Breast epithelium (tissue), 4 donors: ENCODE measurements at regions not wholly inside any gene's neighbourhood (a gene's known extent, or its start where the extent isn't known, plus 50 kb on each side); places are given as distances from the start of the nearest gene placed in this dataset.

Experiments used
- DNase-seq, 2 donors: peaks; one replicate each; pipeline ENCODE4 v3.0.0-alpha.2; 2019; ENCODE audit warnings: low spot score in 2 of 2
- H3K27ac ChIP-seq, 2 donors: fragments of 200-600 bp; sonication (generic) in 1 of 2; one replicate each; pipeline ENCODE4 v1.5.1; 2016 to 2019; ENCODE audit warnings: mild to moderate bottlenecking in 1 of 2
- H3K27me3 ChIP-seq, 2 donors: fragments of 200-600 bp; sonication (generic) in 1 of 2; one replicate each; pipeline versions ENCODE4 v1.5.1 to v1.6.0; 2017 to 2019; ENCODE audit warnings: control low read depth in 1 of 2, mild to moderate bottlenecking in 1 of 2
- H3K36me3 ChIP-seq: fragments of 200-600 bp; one replicate; pipeline ENCODE4 v1.5.1; 2019
- H3K4me1 ChIP-seq, 2 donors: fragments of 200-600 bp; sonication (generic); one replicate each; pipeline ENCODE4 v1.5.1; 2016 to 2019; ENCODE audit warnings: control low read depth in 1 of 2
- H3K4me3 ChIP-seq, 3 donors: fragments of 200-600 bp; sonication (generic); 1 replicate in 2 of 3; 2 replicates in 1 of 3; pipeline ENCODE4 v1.5.1; 2016 to 2019; ENCODE audit warnings: mild to moderate bottlenecking in 3 of 3, moderate library complexity in 2 of 3
- H3K9me3 ChIP-seq, 2 donors: fragments of 200-600 bp; sonication (generic) in 1 of 2; one replicate each; pipeline ENCODE4 v1.5.1; 2016 to 2019; ENCODE audit warnings: control low read depth in 1 of 2
- CTCF ChIP-seq, 3 donors: fragments of 450-650 bp; IDR thresholded peaks; one replicate each; pipeline ENCODE4 v1.5.1; 2016 to 2017; ENCODE audit warnings: antibody characterized with exemption in 3 of 3, mild to moderate bottlenecking in 3 of 3, moderate library complexity in 3 of 3
- POLR2A ChIP-seq: fragments of 450-650 bp; IDR thresholded peaks from one replicate; pipeline ENCODE4 v1.6.1; 2016; ENCODE audit warnings: antibody characterized with exemption, mild to moderate bottlenecking, moderate library complexity
- POLR2AphosphoS5 ChIP-seq, 3 donors: sonication (generic); formaldehyde crosslinking; IDR thresholded peaks; one replicate each; pipeline ENCODE4 v1.6.1; 2017; ENCODE audit warnings: antibody characterized with exemption in 3 of 3
- intact Hi-C: fragments of 100-400 bp; cut with DNase I; formaldehyde crosslinking; loops from one replicate; pipeline ENCODE4 v1.15.1; 2023; ENCODE audit warnings: low total_unique reads

GRCh38 chr2:37529830-37530415 is 141.5 kb downstream of the CDC42EP3 start:
- TF ChIP-seq POLR2A (no peak), POLR2AphosphoS5 (IDR thresholded peaks at IDR 0.05) (no peak), CTCF (IDR thresholded peaks at IDR 0.05) (no peak)
- intact Hi-C loops: loop anchor here (10.0 kb wide), 1 partner anchor 1115 kb away; no protein-coding TSS in a partner anchor

GRCh38 chr2:37532503-37532902 is 138.9 kb downstream of the CDC42EP3 start:
- H3K27me3 ChIP-seq: no peaks in the 10 kb centered on the region
- TF ChIP-seq POLR2AphosphoS5 (IDR thresholded peaks at IDR 0.05): no peak
- no peak for TF ChIP-seq CTCF (IDR thresholded peaks at IDR 0.05)
- TF ChIP-seq POLR2A: no peak
- H3K27ac ChIP-seq: no peak overlapping the region
- no peaks in the 10 kb centered on the region for H3K36me3 ChIP-seq
- H3K4me1 ChIP-seq: no peaks in the 10 kb centered on the region
- no peaks in the 10 kb centered on the region for H3K9me3 ChIP-seq
- H3K4me3 ChIP-seq: no peak overlapping the region
- intact Hi-C loops: loop anchor here (10.0 kb wide), 1 partner anchor 1118 kb away; no protein-coding TSS in a partner anchor
- DNase-seq: no peak

More at GRCh38 chr2:37529830-37530415, 141.5 kb downstream of the CDC42EP3 start:
- H3K4me3 ChIP-seq: no peak overlapping the region
- no peaks in the 10 kb centered on the region for H3K9me3 ChIP-seq
- no peaks in the 10 kb centered on the region for H3K36me3 ChIP-seq
- DNase-seq: no peak
- no peaks in the 10 kb centered on the region for H3K4me1 ChIP-seq
- H3K27me3 ChIP-seq: no peaks in the 10 kb centered on the region
- no peak overlapping the region for H3K27ac ChIP-seq

- Histone ChIP-seq H3K4me1 (no peaks in the 10 kb centered on the region), H3K36me3 (no peaks in the 10 kb centered on the region), H3K27ac (no peak overlapping the region), H3K27me3 (no peaks in the 10 kb centered on the region), H3K9me3 (no peaks in the 10 kb centered on the region), H3K4me3 (no peak overlapping the region)
- no peak for DNase-seq
- intact Hi-C loops: loop anchor here (10.0 kb wide), 1 partner anchor 1123 kb away; no protein-coding TSS in a partner anchor
- TF ChIP-seq CTCF (IDR thresholded peaks at IDR 0.05) (no peak), POLR2A (no peak), POLR2AphosphoS5 (IDR thresholded peaks at IDR 0.05) (no peak)
These were observed 134.1 kb downstream of the CDC42EP3 start for GRCh38 chr2:37537316-37537715.

GRCh38 chr2:37541516-37541915 is 129.9 kb downstream of the CDC42EP3 start:
- no peaks in the 10 kb centered on the region for H3K4me1 ChIP-seq
- no peaks in the 10 kb centered on the region for H3K9me3 ChIP-seq
- TF ChIP-seq CTCF (IDR thresholded peaks at IDR 0.05): no peak
- no peak for TF ChIP-seq POLR2AphosphoS5 (IDR thresholded peaks at IDR 0.05)
- no peak for TF ChIP-seq POLR2A
- no peaks in the 10 kb centered on the region for H3K36me3 ChIP-seq
- H3K27ac ChIP-seq: no peak overlapping the region
- no peaks in the 10 kb centered on the region for H3K27me3 ChIP-seq
- intact Hi-C loops: no loop called here
- no peak for DNase-seq
- H3K4me3 ChIP-seq: no peak overlapping the region

GRCh38 chr2:37543999-37544557 is 127.4 kb downstream of the CDC42EP3 start:
- H3K27me3 ChIP-seq: no peaks in the 10 kb centered on the region
- no peaks in the 10 kb centered on the region for H3K36me3 ChIP-seq
- no peak overlapping the region for H3K4me3 ChIP-seq
- no peak for DNase-seq
- H3K4me1 ChIP-seq: no peaks in the 10 kb centered on the region
- TF ChIP-seq POLR2A (no peak), CTCF (IDR thresholded peaks at IDR 0.05) (no peak), POLR2AphosphoS5 (IDR thresholded peaks at IDR 0.05) (no peak)
- intact Hi-C loops: no loop called here
- no peaks in the 10 kb centered on the region for H3K9me3 ChIP-seq
- H3K27ac ChIP-seq: no peak overlapping the region
